LHCN-M2 (cell line): ENCODE measurements at regions not wholly inside any gene's neighbourhood (a gene's known extent, or its start where the extent isn't known, plus 50 kb on each side); places are given as distances from the start of the nearest gene placed in this dataset.
"Not testable (repeated sequence)": the region's sequence is repeated elsewhere in the genome, so short reads cannot be mapped to it uniquely, and the experiment has no call there.

Source experiments
- DNase-seq: peaks from one replicate; pipeline ENCODE4 v3.0.0-alpha.2; 2012; ENCODE audit warnings: low read depth

GRCh38 chr3:181533811-181534210 lies 177.9 kb upstream of the SOX2 start:
- no peak for DNase-seq

- no peak for DNase-seq
Measured at GRCh38 chr3:181530584-181530983, 181.1 kb upstream of the SOX2 start.

GRCh38 chr3:181521831-181522230 lies 189.9 kb upstream of the SOX2 start:
- DNase-seq: no peak

- no peak for DNase-seq
Measured at GRCh38 chr3:181518222-181518621, 193.5 kb upstream of the SOX2 start.

GRCh38 chr3:181512787-181513186 lies 198.9 kb upstream of the SOX2 start:
- DNase-seq: no peak

- DNase-seq: no peak
Measured at GRCh38 chr3:181510500-181510899, 201.2 kb upstream of the SOX2 start.

- DNase-seq: no peak
Measured at GRCh38 chr3:181497358-181497757, 214.4 kb upstream of the SOX2 start.

- no peak for DNase-seq
Measured at GRCh38 chr3:181493423-181493822, 218.3 kb upstream of the SOX2 start.

- DNase-seq: no peak
Measured at GRCh38 chr3:181488536-181488935, 223.2 kb upstream of the SOX2 start.

GRCh38 chr3:181487236-181487978 lies 224.3 kb upstream of the SOX2 start:
- no peak for DNase-seq

GRCh38 chr3:181486141-181486885 lies 225.4 kb upstream of the SOX2 start:
- DNase-seq: no peak

GRCh38 chr3:181484026-181484425 lies 227.7 kb upstream of the SOX2 start:
- no peak for DNase-seq

GRCh38 chr3:181475146-181475545 lies 236.6 kb upstream of the SOX2 start:
- not testable (repeated sequence) for DNase-seq

- DNase-seq: no peak
Measured at GRCh38 chr3:181470349-181470748, 241.4 kb upstream of the SOX2 start.

GRCh38 chr3:181464033-181464694 lies 247.6 kb upstream of the SOX2 start:
- no peak for DNase-seq

- DNase-seq: no peak
Measured at GRCh38 chr3:181461381-181461780, 250.3 kb upstream of the SOX2 start.

GRCh38 chr3:181459516-181459915 lies 252.2 kb upstream of the SOX2 start:
- DNase-seq: no peak

GRCh38 chr3:181458857-181459256 lies 252.9 kb upstream of the SOX2 start:
- DNase-seq: no peak

- DNase-seq: no peak
Measured at GRCh38 chr3:181457756-181458155, 254.0 kb upstream of the SOX2 start.

GRCh38 chr3:181457190-181457589 lies 254.5 kb upstream of the SOX2 start:
- peak; percentile 0 for DNase-seq

GRCh38 chr3:181455276-181455675 lies 256.4 kb upstream of the SOX2 start:
- DNase-seq: no peak

- no peak for DNase-seq
Measured at GRCh38 chr3:181454451-181455027, 257.2 kb upstream of the SOX2 start.
